ENCODE measurements at regions not wholly inside any gene's neighbourhood (a gene's known extent, or its start where the extent isn't known, plus 50 kb on each side); places are given as distances from the start of the nearest gene placed in this dataset.

- CTCF ChIA-PET (ENCODE audit: low intra/inter-chr PET ratio, low total read pairs) = no interaction called here
- in situ Hi-C loops (cut with HindIII; ENCODE audit: extremely low pct_ligation_motif_present, low pct_unique_long_range_greater_than_20kb) (no loop called here), intact Hi-C loops (cut with micrococcal nuclease; ENCODE audit: unreplicated experiment) (no loop called here)
- Histone ChIP-seq H4K20me1 (ENCODE audit: insufficient read depth, low read length) (no peaks in the 10 kb centered on the region), H2AFZ (ENCODE audit: low read length) (no peak overlapping the region), H3K36me3 (replicated peaks in 1 of 2; ENCODE audit: control insufficient read depth in 1 of 2, insufficient read depth in 2 of 2, low read length in 2 of 2) (no peaks in the 10 kb centered on the region), H3K79me2 (ENCODE audit: insufficient read depth, low read length) (no peaks in the 10 kb centered on the region), H3K4me1 (ENCODE audit: insufficient read depth, low read length) (no peaks in the 10 kb centered on the region), H3K9ac (ENCODE audit: insufficient read depth, low read depth, low read length) (no peak overlapping the region), H3K27me3 (ENCODE audit: control insufficient read depth in 1 of 2, insufficient read depth in 2 of 2, low read length in 2 of 2) (peaks cover 0 to 4% of the 10 kb centered on the region in 2 experiments; a peak in 1 of 5 replicates), H3K27ac (ENCODE audit: extremely low read length, insufficient read depth, low read length) (no peak overlapping the region), H3K9me3 (ENCODE audit: low read length) (no peaks in the 10 kb centered on the region), H3K4me2 (ENCODE audit: low read depth, low read length) (no peak overlapping the region), H3K4me3 (replicated peaks in 1 of 3; ENCODE audit: insufficient read depth in 1 of 3, low read depth in 2 of 3, low read length in 3 of 3) (no peak overlapping the region)
- BruUV-seq (replicated peaks) = no TSS peak
- POLR2A ChIA-PET = no interaction called here
- no peak for DNase-seq (ENCODE audit: low spot score)
- no peak for ATAC-seq
- WGBS (ENCODE audit: low lambda C conversion rate) = 21% methylated on average over 4 of the region's 4 CpGs
- FAIRE-seq = no peak
- TF ChIP-seq RXRA (CRISPR knock-in tag; IDR thresholded peaks at IDR 0.05) = no peak
- no peak for TF ChIP-seq BORCS8-MEF2B (CRISPR knock-in tag; IDR thresholded peaks at IDR 0.05)
- TF ChIP-seq ZNF775 (CRISPR knock-in tag; IDR thresholded peaks at IDR 0.05; ENCODE audit: borderline replicate concordance) = no peak
- TF ChIP-seq ELF3 (CRISPR knock-in tag; IDR thresholded peaks at IDR 0.05) = no peak
- no peak for TF ChIP-seq SRF (IDR thresholded peaks at IDR 0.05; ENCODE audit: low read depth, low read length)
- TF ChIP-seq ZNF652 (CRISPR knock-in tag; IDR thresholded peaks at IDR 0.05; ENCODE audit: borderline replicate concordance, low read depth) = no peak
- TF ChIP-seq IKZF5 (CRISPR knock-in tag; IDR thresholded peaks at IDR 0.05) = no peak
- no peak for TF ChIP-seq MXD4 (CRISPR knock-in tag; IDR thresholded peaks at IDR 0.05)
- no peak for TF ChIP-seq ZFP36L1 (CRISPR knock-in tag; IDR thresholded peaks at IDR 0.05)
- TF ChIP-seq ZNF780A (CRISPR knock-in tag; IDR thresholded peaks at IDR 0.05) = no peak
Observed at GRCh38 chr9:88808019-88808656, 183.1 kb upstream of the S1PR3 start.
